ENCODE measurements at regions not wholly inside any gene's neighbourhood (a gene's known extent, or its start where the extent isn't known, plus 50 kb on each side); places are given as distances from the start of the nearest gene placed in this dataset.

- no peak for TF ChIP-seq EZH2 (IDR thresholded peaks at IDR 0.05; ENCODE audit: insufficient read depth, poor library complexity, severe bottlenecking)
- TF ChIP-seq EZH2phosphoT487 (IDR thresholded peaks at IDR 0.05; ENCODE audit: insufficient read depth, low read depth) = no peak
These were observed 82.8 kb upstream of the ST6GALNAC5 start for GRCh38 chr1:76784502-76784901.
